Thyroid gland (tissue), 4 donors: ENCODE measurements at regions not wholly inside any gene's neighbourhood (a gene's known extent, or its start where the extent isn't known, plus 50 kb on each side); places are given as distances from the start of the nearest gene placed in this dataset.

ENCODE experiments used
- DNase-seq, 2 donors: peaks; one replicate each; pipeline ENCODE4 v3.0.0-alpha.2; 2019
- H3K27ac ChIP-seq, 3 donors: fragments of 200-600 bp; sonication (generic); 1 replicate in 2 of 3; 2 replicates in 1 of 3; pipeline ENCODE4 v1.5.1; 2016 to 2019; ENCODE audit warnings: mild to moderate bottlenecking in 1 of 3, moderate library complexity in 1 of 3
- H3K27me3 ChIP-seq: fragments of 200-600 bp; sonication (generic); one replicate; pipeline ENCODE4 v1.5.1; 2019
- H3K36me3 ChIP-seq, 2 donors: fragments of 200-600 bp; sonication (generic); one replicate each; pipeline ENCODE4 v1.5.1; 2016 to 2019
- H3K4me1 ChIP-seq, 2 donors: fragments of 200-600 bp; sonication (generic); one replicate each; pipeline ENCODE4 v1.5.1; 2017 to 2019
- H3K4me3 ChIP-seq, 3 donors: fragments of 200-600 bp; sonication (generic); replicated peaks in 1 of 3; 1 replicate in 2 of 3; 2 replicates in 1 of 3; pipeline ENCODE4 v1.5.1; 2016; ENCODE audit warnings: mild to moderate bottlenecking in 1 of 3
- H3K9me3 ChIP-seq: fragments of 200-600 bp; sonication (generic); one replicate; pipeline ENCODE4 v1.5.1; 2017
- POLR2A ChIP-seq, 2 donors: fragments of 450-650 bp; IDR thresholded peaks; one replicate each; pipeline ENCODE4 v1.6.1; 2017; ENCODE audit warnings: antibody characterized with exemption in 2 of 2, mild to moderate bottlenecking in 2 of 2, moderate library complexity in 1 of 2
- WGBS, 2 donors: methylation state at CpG; one replicate each; pipeline ENCODE4 v1.1.5; 2017; 5-methylcytosine and 5-hydroxymethylcytosine counted together
- intact Hi-C: fragments of 100-400 bp; cut with DNase I; formaldehyde crosslinking; loops from one replicate; pipeline ENCODE4 v1.15.1; 2023
- TF ChIP-seq, protein P1 (sequence below), 6 experiments: fragments of 200-600 bp in 3 of 6; fragments of 450-650 bp in 3 of 6; sonication (generic) in 3 of 6; IDR thresholded peaks; one replicate each; pipeline ENCODE4 v1.5.1; 2016 to 2019; ENCODE audit warnings: antibody characterized with exemption in 6 of 6, mild to moderate bottlenecking in 2 of 6, inconsistent platforms in 1 of 6, moderate library complexity in 1 of 6

DNA sequence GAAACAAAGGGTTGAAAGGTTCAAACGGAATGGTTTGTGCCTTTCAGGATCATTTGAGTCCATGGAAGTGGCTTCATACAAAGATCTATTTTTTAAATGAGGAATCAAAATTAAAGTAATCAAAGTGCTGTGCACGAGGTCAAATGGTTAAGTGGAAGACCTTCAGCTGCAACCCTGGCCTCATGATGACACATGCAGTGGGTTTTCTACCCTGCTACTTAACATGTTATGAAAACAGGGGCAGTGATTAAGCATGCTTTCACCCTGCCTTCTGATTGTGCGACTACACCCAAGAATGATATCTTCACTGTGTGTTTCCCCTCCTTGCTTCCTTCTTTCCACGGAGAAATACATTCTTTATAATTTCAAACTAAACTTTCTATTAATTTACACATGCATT, 604.2 kb downstream of the LRRIQ3 start:
- 28 to 41% methylated on average over 4 of the region's 4 CpGs for WGBS, 2 donors
- peaks cover 18 to 22% of the 10 kb centered on the region in 2 donors for H3K4me1 ChIP-seq
- H3K4me3 ChIP-seq: no peak overlapping the region

DNA sequence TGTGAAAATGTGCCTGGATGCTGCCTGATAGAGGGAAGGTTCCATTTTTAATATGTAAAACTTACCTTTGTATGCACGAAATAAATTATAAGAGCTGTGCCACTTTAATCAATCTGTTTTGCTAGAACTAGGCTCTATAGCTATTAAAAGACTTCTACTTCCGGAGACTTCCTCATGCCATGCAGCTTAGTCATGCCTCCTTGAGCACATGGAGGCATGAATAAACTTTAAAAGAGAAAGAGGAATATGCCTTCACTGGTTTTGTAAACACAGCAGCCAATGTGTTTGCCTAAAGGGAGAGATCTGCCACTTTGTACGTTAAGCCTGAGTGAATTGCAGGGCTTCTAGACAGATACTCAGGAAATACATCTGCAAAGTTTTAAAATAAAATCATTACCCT, 604.6 kb downstream of the LRRIQ3 start:
- TF ChIP-seq, protein P1, sequence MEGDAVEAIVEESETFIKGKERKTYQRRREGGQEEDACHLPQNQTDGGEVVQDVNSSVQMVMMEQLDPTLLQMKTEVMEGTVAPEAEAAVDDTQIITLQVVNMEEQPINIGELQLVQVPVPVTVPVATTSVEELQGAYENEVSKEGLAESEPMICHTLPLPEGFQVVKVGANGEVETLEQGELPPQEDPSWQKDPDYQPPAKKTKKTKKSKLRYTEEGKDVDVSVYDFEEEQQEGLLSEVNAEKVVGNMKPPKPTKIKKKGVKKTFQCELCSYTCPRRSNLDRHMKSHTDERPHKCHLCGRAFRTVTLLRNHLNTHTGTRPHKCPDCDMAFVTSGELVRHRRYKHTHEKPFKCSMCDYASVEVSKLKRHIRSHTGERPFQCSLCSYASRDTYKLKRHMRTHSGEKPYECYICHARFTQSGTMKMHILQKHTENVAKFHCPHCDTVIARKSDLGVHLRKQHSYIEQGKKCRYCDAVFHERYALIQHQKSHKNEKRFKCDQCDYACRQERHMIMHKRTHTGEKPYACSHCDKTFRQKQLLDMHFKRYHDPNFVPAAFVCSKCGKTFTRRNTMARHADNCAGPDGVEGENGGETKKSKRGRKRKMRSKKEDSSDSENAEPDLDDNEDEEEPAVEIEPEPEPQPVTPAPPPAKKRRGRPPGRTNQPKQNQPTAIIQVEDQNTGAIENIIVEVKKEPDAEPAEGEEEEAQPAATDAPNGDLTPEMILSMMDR (IDR thresholded peaks at IDR 0.05): no peak
- no peak for TF ChIP-seq POLR2A (IDR thresholded peaks at IDR 0.05)
- peak overlapping the region; percentile 79 to 83 (median 81) for H3K27ac ChIP-seq
- peak; percentile 65 to 73 for DNase-seq
- peaks cover 18 to 22% of the 10 kb centered on the region in 2 donors for H3K4me1 ChIP-seq
- 4 to 8% methylated on average over 3 of the region's 3 CpGs for WGBS, 2 donors
- no peaks in the 10 kb centered on the region for H3K36me3 ChIP-seq
- H3K4me3 ChIP-seq: no peak overlapping the region
- no peaks in the 10 kb centered on the region for H3K27me3 ChIP-seq
- H3K9me3 ChIP-seq: no peaks in the 10 kb centered on the region
- intact Hi-C loops: no loop called here

More for the DNA sequence above, 604.2 kb downstream of the LRRIQ3 start:
- peak overlapping the region; percentile 10 to 83 (median 81) for H3K27ac ChIP-seq
- no peak for DNase-seq
- H3K27me3 ChIP-seq: no peaks in the 10 kb centered on the region
- H3K36me3 ChIP-seq: no peaks in the 10 kb centered on the region
- TF ChIP-seq POLR2A (IDR thresholded peaks at IDR 0.05): no peak
- TF ChIP-seq, protein P1 (IDR thresholded peaks at IDR 0.05): peak in 1 of 6 experiments; percentile 17
- intact Hi-C loops: no loop called here
- no peaks in the 10 kb centered on the region for H3K9me3 ChIP-seq

DNA sequence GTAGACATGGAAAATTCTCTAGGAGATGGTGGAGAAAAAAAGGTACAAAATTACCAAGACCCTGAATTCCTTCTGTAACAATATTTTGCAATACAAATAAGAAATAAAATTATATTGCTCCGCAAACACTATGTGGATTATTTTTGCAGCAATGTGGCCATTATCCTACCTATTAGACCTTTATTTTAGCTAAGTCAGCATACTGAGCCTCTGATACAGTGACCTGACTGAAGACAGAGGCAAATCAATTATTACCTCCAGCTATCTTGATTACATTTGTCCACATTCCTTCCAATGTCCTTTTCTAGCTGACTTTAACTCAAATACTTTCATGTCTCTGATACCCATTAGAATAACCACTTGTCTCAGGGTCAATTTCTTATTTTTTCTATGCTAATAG, 610.9 kb downstream of the LRRIQ3 start:
- no peak for DNase-seq
- H3K4me1 ChIP-seq: peaks cover 0 to 4% of the 10 kb centered on the region in 2 donors
- no peak overlapping the region for H3K27ac ChIP-seq
- intact Hi-C loops: no loop called here
- H3K9me3 ChIP-seq: no peaks in the 10 kb centered on the region
- WGBS, 2 donors: 98 to 100% methylated on average over 1 of the region's 1 CpG
- H3K4me3 ChIP-seq: no peak overlapping the region
- H3K36me3 ChIP-seq: no peaks in the 10 kb centered on the region
- H3K27me3 ChIP-seq: no peaks in the 10 kb centered on the region
- TF ChIP-seq, protein P1 (IDR thresholded peaks at IDR 0.05): no peak
- TF ChIP-seq POLR2A (IDR thresholded peaks at IDR 0.05): no peak

DNA sequence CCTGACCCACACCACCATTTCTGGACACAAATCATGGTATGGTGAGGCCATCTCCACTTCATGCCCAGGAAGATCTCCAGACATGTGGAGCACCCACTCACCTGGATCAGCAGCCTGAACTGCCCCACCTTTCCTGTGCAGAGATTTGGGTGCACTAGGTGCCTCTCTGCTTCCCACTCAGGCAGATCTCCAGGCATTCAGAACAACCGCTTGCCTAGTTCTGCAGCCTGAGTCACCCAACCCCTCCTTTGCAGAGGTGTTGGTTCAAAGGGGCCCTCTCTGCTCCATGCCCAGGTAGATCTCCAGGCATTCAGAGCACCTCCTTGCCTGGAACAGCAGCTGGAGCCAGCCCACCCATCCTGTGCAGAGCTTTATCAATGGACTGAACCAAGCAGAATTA, 620.8 kb downstream of the LRRIQ3 start:
- Histone ChIP-seq H3K9me3 (no peaks in the 10 kb centered on the region), H3K4me1 (peaks cover 15 to 21% of the 10 kb centered on the region in 2 donors), H3K27me3 (no peaks in the 10 kb centered on the region), H3K27ac (peak overlapping the region; percentile 76 to 91 (median 84)), H3K36me3 (no peaks in the 10 kb centered on the region), H3K4me3 (no peak overlapping the region)
- TF ChIP-seq, protein P1 (IDR thresholded peaks at IDR 0.05): no peak
- no peak for TF ChIP-seq POLR2A (IDR thresholded peaks at IDR 0.05)
- intact Hi-C loops: no loop called here
- DNase-seq: peak; percentile 70 to 77
- WGBS, 2 donors: 25 to 33% methylated on average over 1 of the region's 1 CpG

DNA sequence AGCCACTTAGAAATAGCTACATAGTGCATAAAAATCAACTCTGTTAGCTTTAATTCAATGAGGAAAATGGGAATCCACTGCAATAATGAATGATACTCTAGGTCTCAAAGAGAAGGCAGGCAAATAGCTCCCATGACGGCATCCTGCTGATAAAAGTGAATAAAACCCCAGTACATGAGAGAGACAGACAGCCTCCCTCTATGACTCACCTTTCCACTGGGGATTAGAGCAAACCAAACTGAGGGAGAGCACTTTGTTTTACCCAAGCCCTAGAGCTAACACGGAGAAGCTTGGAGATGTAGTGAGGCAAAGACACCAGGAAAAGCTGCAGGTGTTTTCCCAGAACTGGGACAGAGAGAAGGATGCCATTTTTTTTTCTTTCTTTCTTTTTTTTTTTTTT, 621.9 kb downstream of the LRRIQ3 start:
- H3K4me3 ChIP-seq: no peak overlapping the region
- H3K27me3 ChIP-seq: no peaks in the 10 kb centered on the region
- TF ChIP-seq, protein P1 (IDR thresholded peaks at IDR 0.05): no peak
- TF ChIP-seq POLR2A (IDR thresholded peaks at IDR 0.05): no peak
- DNase-seq: no peak
- peak overlapping the region in 2 of 3 donors; percentile 50 to 91 for H3K27ac ChIP-seq
- 74 to 75% methylated on average over 2 of the region's 2 CpGs for WGBS, 2 donors
- intact Hi-C loops: no loop called here
- peaks cover 15 to 21% of the 10 kb centered on the region in 2 donors for H3K4me1 ChIP-seq
- H3K9me3 ChIP-seq: no peaks in the 10 kb centered on the region
- H3K36me3 ChIP-seq: no peaks in the 10 kb centered on the region
